HEK293T (cell line): ENCODE measurements at regions not wholly inside any gene's neighbourhood (a gene's known extent, or its start where the extent isn't known, plus 50 kb on each side); places are given as distances from the start of the nearest gene placed in this dataset.
"Not testable (repeated sequence)": the region's sequence is repeated elsewhere in the genome, so short reads cannot be mapped to it uniquely, and the experiment has no call there.

ENCODE experiments used
- ARNT ChIP-seq: fragments of 450-650 bp; IDR thresholded peaks from 2 replicates; pipeline ENCODE4 v1.6.1; 2017; ENCODE audit warnings: mild to moderate bottlenecking
- BHLHE40 ChIP-seq: fragments of 450-650 bp; IDR thresholded peaks from 2 replicates; pipeline ENCODE4 v1.6.1; 2016; ENCODE audit warnings: mild to moderate bottlenecking, moderate library complexity, borderline replicate concordance
- CTBP1 ChIP-seq: fragments of 450-650 bp; IDR thresholded peaks from 2 replicates; pipeline ENCODE4 v1.6.1; 2016; ENCODE audit warnings: borderline replicate concordance
- FOXA1 ChIP-seq: fragments of 450-650 bp; IDR thresholded peaks from 2 replicates; pipeline ENCODE4 v1.6.1; 2016; ENCODE audit warnings: mild to moderate bottlenecking
- FOXM1 ChIP-seq: fragments of 450-650 bp; IDR thresholded peaks from 2 replicates; pipeline ENCODE4 v1.6.1; 2017; ENCODE audit warnings: mild to moderate bottlenecking, borderline replicate concordance
- HDGF ChIP-seq: fragments of 450-650 bp; IDR thresholded peaks from 2 replicates; pipeline ENCODE4 v1.6.1; 2017; ENCODE audit warnings: antibody characterized with exemption, borderline replicate concordance
- LEF1 ChIP-seq: fragments of 450-650 bp; IDR thresholded peaks from 2 replicates; pipeline ENCODE4 v1.6.1; 2017; ENCODE audit warnings: mild to moderate bottlenecking, borderline replicate concordance
- NFRKB ChIP-seq: fragments of 450-650 bp; IDR thresholded peaks from 2 replicates; pipeline ENCODE4 v1.6.1; 2016; ENCODE audit warnings: mild to moderate bottlenecking, moderate library complexity
- PKNOX1 ChIP-seq: fragments of 450-650 bp; IDR thresholded peaks from 2 replicates; pipeline ENCODE4 v1.6.1; 2016
- SP1 ChIP-seq: fragments of 450-650 bp; IDR thresholded peaks from 2 replicates; pipeline ENCODE4 v1.6.1; 2017
- SUZ12 ChIP-seq: fragments of 450-650 bp; IDR thresholded peaks from 2 replicates; pipeline ENCODE4 v1.6.1; 2016; ENCODE audit warnings: mild to moderate bottlenecking
- TARDBP ChIP-seq: fragments of 450-650 bp; IDR thresholded peaks from 2 replicates; pipeline ENCODE4 v1.6.1; 2016
- ZNF384 ChIP-seq: fragments of 450-650 bp; IDR thresholded peaks from 2 replicates; pipeline ENCODE4 v1.6.1; 2016

GRCh38 chr1:120519196-120519595, 104.4 kb downstream of the NBPF8 start:
- TF ChIP-seq NFRKB, CTBP1, LEF1, TARDBP, PKNOX1, HDGF, ZNF384, FOXM1, ARNT, BHLHE40, SP1, SUZ12, FOXA1: not testable (repeated sequence)
